Omental fat pad (tissue), 3 donors: ENCODE measurements at regions not wholly inside any gene's neighbourhood (a gene's known extent, or its start where the extent isn't known, plus 50 kb on each side); places are given as distances from the start of the nearest gene placed in this dataset.

Source experiments
- ATAC-seq: fragments of 150-250 bp; one replicate; pipeline ENCODE4 v1.9.1; 2016; ENCODE audit warnings: mild to moderate bottlenecking, moderate library complexity; ENCODE audit not compliant: low FRiP score
- DNase-seq: peaks from one replicate; pipeline ENCODE4 v3.0.0-alpha.2; 2019; ENCODE audit warnings: low spot score
- CTCF ChIP-seq, 3 donors: fragments of 450-650 bp; IDR thresholded peaks; one replicate each; pipeline ENCODE4 v1.5.1; 2016 to 2017; ENCODE audit warnings: antibody characterized with exemption in 3 of 3, mild to moderate bottlenecking in 3 of 3, moderate library complexity in 2 of 3

- no peak for DNase-seq
- TF ChIP-seq CTCF (IDR thresholded peaks at IDR 0.05), result no peak
- ATAC-seq, result no peak
Observed at GRCh38 chr1:88239205-88239604, 444.9 kb upstream of the PKN2 start.

GRCh38 chr1:88247666-88248065 is 436.4 kb upstream of the PKN2 start:
- no peak for ATAC-seq
- no peak for DNase-seq
- TF ChIP-seq CTCF (IDR thresholded peaks at IDR 0.05), result no peak

GRCh38 chr1:88250915-88251314 is 433.2 kb upstream of the PKN2 start:
- DNase-seq (no peak), ATAC-seq (no peak)
- no peak for TF ChIP-seq CTCF (IDR thresholded peaks at IDR 0.05)

- TF ChIP-seq CTCF (IDR thresholded peaks at IDR 0.05), result no peak
- no peak for ATAC-seq
- no peak for DNase-seq
Observed at GRCh38 chr1:88252745-88253144, 431.3 kb upstream of the PKN2 start.

- ATAC-seq (no peak), DNase-seq (no peak)
- TF ChIP-seq CTCF (IDR thresholded peaks at IDR 0.05), result no peak
Observed at GRCh38 chr1:88265606-88266005, 418.5 kb upstream of the PKN2 start.

GRCh38 chr1:88266051-88266450 is 418.0 kb upstream of the PKN2 start:
- TF ChIP-seq CTCF (IDR thresholded peaks at IDR 0.05), result no peak
- DNase-seq (no peak), ATAC-seq (no peak)

- no peak for TF ChIP-seq CTCF (IDR thresholded peaks at IDR 0.05)
- DNase-seq (no peak), ATAC-seq (no peak)
Observed at GRCh38 chr1:88272216-88272615, 411.9 kb upstream of the PKN2 start.
